GM19468 (cell line): ENCODE measurements at regions not wholly inside any gene's neighbourhood (a gene's known extent, or its start where the extent isn't known, plus 50 kb on each side); places are given as distances from the start of the nearest gene placed in this dataset.

Experiments used
- ATAC-seq: cut with Tn5 transposase; IDR thresholded peaks from one replicate; pipeline ENCODE4 v1.9.1; 2021; ENCODE audit warnings: mild to moderate bottlenecking, moderate library complexity, moderate number of reproducible peaks; ENCODE audit not compliant: unreplicated experiment; ENCODE audit errors: extremely low read depth

DNA sequence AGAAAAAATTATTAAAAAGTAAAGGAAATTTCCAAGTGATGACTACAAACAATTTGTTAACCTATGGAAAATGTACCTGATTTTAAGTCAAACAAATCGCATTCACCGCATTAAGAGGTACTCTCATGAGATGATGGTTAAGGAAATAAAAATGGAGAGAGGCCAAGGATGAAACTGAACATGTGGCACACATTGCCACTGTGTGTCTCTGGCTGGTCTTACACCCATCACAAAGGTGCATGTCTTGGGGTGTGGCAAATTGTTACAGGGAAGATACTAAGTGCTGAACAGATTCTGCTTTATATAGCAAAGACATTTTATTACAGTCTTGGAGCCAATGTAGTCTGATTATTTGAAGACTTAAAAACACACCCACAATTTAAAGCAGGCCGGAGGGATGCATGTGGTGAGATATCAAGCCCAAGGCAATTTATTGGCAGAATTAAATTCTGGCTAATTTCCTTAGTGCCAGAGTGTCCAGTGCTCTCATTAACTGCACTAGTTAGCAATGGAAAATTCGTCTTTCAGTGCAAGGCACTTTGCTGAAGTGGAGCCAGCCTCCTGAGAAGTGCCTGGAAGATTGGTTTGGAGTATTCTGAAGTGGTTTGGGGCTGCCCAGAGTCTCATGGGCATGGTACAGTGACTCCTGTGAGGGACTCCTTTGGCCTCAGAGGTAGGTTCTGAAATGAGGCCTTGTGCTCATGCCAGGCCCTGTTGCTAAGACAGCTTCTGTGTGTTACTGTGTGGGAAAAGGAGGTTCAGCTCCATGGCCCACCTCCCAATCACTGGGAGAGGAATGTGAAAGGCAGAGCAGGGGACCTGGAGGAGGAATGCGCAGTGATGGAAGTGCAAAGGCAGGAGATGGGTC is 166.9 kb downstream of the BRMS1L start:
- no peak for ATAC-seq

DNA sequence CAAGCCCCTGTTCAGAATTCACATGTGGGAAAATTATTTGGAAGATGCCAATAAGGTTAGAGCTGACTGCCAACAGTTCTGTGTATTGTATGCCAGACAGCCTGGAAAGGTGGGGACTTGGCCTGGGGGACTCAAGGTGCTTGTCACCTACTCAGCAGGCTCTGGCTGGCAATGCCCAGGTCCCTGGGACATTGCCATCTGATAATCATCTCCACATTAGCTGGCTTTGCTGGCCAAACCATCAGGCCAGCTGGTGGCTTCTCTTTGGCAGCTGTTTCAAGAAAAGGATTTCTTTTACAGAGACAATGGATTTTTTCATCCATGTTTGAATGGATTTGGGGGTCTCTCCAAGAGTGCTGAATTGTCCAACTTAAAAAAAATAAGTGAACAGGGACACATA is 165.2 kb downstream of the BRMS1L start:
- ATAC-seq, result no peak

DNA sequence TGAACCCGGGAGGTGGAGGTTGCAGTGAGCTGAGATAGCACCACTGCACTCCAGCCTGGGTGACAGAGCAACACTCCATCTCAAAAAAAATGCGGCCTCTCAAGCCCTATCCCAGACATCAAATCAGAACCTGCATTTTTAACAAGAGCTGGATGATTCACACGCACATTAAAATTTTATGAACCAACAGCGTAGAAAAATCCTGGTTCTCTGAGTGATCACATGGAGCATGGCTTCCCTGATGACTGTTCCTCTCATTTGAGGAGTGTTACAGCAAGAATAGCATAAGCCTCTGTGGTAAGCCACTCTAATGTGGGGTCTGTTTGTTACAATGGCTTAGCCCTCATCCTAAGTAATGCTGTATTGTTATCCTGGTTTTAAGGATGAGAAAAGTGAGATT is 163.6 kb downstream of the BRMS1L start:
- no peak for ATAC-seq

DNA sequence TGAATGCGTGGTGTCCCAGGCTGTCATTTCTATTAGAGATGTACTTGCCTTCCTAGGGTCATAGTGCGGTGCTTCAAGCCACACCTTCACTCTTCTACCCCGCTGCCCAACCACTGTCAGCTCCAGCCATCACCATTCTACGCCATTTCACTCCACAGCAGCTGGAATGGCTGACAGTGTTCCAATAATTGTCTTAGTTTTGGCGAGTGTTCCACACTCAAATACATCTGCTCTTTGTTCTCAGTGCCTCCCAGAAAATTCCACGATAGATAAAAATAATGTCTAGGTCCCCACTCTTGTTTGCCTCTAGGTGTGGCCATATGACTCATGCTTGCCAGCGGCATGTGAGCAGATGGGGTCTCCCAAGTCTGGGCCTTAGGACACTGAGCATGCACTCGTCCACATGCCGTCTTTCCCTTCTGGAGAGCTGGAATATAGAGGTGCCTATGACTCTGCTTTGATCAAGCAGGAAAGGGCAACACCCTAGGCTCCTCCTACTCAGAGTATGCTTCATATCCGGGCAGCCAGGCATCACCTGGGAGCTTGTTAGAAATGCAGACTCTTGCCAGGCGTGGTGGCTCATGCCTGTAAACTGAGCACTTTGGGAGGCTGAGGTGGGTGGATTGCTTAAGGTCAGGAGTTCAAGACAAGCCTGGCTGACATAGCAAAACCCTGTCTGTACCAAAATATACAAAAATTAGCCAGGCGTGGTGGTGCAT is 163.0 kb downstream of the BRMS1L start:
- ATAC-seq, result no peak

DNA sequence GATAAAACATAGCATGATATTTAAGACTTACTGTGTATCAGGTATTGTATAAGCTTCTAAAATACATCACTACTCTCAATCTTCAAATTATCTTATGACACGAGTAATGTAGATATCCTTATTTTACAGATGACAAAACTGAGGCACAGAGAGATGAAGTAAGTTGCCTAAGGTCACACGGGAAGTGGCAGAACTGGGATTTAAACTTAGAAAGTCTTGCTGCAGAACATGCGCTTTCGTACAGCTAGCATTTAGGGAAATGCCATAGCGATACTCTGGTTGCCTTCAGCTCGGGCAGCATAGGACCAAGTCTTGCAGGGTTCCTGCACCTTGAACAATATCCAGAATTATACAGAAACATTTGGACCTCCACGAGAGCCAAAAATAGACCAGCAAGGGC is 162.4 kb downstream of the BRMS1L start:
- no peak for ATAC-seq

DNA sequence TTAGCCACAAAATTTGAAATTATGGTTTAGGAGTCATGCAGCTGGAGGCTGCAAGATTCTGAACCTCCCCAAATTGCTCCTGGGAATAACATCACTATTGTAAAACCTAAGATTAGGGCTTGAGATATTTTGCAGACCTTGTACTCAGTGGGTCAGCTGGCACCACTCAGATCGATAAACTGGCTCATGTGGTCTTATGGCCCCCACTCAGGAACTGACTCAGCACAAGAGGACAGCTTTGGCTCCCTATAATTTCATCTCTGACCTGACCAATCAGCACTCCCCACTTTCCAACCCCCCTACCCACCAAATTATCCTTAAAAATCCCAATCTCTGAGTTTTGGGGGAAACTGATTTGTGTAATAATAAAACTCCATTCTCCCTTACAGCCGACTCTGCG is 161.6 kb downstream of the BRMS1L start:
- no peak for ATAC-seq

DNA sequence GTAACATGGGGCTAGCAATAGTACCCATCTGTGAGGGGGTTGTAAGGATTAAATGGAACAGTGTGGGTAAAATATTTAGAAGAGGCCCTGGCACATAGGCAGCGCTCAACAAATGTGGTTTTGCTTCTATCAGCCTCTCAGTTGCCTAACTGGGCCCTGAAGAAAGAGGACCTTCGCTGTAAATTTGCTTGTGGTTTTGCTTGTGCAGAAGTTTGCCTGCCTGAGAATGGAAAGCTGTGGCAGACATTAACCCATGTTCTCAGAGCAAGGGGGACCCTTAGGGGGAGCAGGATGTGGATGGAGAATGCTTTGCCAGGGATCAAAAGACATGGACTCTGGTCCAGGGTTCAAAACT is 160.1 kb downstream of the BRMS1L start:
- no peak for ATAC-seq

DNA sequence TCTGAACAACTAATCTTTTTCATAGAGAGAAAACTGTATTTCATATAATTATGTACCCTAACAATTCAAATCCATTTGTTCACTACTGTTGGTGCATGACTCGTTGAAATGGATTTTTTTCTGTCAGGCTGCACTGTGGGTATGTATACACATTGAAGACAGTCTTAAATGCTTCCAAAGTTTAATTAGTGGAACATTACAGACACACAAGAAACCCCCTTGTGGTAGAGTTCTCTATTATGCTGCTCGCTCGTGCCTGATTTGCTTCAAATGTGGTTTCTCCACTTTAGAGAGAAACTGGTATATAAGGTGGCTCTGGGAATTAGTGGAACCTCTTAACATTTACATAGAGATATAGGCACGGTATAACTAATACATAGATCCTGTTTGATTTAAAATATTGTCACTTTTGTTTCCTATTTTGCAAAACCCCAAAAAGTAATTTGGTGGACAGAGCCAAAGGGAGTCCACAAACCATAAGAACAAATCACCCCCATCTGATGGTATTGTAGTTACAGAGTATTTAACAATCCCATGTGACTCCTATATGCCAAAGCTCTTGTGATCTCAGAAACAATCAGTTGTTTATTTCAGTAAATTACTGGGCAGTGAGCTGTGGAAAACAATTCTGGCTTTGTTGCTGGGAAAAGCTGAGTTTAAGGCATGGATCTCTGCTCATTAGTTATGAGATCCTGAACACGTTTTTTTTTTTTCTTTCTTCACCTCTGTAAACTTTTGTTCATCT is 159.5 kb downstream of the BRMS1L start:
- peak; percentile 26 for ATAC-seq

DNA sequence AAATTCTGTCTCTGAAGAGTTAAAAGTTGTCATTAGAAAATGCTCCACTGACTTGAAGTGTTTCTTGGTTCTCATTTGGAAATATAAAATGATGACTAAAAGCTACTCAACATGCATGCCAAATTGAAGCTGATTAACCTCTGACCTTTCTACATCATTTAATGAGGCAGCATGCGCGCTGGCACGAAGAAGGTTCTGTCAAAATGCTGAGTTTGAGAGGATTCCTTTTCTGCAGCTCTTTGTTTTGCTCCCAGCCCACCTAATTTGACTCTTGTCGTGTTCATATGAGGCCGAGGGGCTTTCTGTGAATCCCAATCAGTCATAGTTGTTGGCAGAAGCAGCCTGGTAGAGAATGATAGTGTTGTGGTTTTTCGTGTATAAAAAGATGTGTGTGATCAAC is 153.4 kb downstream of the BRMS1L start:
- ATAC-seq, result no peak

DNA sequence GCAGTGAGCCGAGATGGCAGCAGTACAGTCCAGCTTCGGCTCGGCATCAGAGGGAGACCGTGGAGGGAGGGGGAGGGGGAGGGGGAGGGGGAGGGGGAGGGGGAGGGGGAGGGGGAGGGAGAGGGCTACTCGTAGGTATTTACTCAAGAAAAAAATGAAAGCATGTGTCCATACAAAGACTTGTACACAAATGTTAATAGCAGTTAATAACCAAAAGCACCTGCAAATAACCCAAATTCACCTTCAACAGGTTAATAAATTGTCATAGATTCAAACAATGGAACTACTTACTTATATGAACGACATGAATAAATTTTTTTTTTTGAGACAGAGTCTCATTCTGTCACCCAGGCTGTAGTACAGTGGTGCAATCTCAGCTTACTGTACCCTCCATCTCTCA is 152.4 kb downstream of the BRMS1L start:
- ATAC-seq, result no peak

DNA sequence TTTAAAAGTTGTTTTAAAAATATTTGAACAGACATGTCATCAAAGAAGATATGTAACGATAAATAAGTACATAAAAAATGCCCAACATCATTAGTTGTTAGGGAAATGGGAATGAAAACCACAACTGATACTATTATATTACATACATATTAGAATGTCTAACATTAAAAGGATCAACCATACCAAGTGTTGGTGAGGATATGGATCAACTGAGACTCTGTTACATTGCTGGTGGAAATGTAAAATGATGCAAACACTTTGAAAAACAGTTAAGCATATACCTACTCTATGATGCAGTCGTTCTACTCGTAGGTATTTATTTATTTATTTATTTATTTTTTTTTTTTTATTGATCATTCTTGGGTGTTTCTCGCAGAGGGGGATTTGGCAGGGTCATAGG is 149.7 kb downstream of the BRMS1L start:
- no peak for ATAC-seq

DNA sequence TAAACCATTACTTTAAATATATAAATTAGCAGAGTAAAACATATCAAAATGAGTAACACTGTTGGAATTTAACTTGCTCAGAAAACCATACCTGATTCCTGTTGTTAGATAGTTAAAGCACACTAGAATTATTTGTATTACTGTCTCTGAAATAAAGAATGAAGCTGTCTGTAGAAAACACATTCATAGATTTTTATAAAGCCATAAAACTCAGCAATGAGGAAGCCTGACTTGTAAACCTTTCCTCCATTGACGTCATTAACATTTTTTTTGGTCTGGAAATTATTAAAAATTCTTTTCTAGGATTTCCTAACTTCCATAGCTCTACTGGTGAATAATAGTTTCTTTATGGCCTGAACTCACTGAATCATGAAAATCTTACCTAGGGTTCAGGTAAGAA is 147.6 kb downstream of the BRMS1L start:
- no peak for ATAC-seq

DNA sequence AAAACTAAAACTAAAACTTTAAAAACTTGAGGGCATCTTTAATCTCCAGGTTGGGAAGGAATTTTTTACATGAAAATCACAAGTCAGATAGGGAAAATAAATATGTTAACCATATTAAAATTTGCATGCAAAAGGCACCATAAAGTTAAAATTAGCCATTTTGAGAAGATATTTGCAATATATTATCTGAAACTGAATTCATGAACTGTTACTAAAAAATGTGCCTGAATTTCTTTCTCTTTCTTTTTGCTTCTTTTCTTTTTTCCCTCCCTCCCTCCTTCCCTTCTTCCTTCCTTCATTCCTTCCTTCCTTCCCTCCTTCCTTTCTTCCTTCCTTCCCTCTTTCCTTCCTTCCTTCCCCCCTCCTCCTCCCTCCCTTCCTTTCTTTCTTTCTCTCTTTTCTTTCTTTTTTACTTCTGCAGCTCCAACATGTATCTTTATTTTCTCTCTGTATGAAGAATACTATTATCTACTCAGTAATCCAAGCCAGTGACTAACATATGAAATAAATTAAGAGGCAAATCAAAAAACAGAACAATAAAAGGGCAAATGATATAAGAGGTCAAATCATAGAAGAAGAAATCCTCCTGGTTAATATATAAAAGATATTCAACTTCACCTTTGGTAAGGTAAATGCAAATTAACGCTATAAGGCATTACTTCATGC is 146.0 kb downstream of the BRMS1L start:
- no peak for ATAC-seq

DNA sequence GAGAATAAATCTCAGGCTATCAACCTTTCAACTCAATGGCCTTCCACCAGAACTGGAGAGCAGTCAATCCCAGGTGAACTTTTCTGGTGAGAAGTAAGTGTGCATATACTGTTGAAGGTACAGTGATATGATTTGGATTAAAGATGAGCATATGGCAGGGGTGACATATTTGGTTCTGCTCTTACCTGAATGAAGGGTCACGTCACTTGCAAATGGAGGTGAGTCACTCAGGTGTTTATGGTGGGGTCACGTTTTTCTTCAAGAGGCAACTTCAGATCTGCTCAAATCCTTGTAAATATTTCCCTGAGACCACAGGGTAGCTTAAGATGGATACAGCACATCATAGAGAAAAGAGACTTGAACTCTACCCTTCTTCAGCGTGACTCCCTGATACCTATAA is 143.2 kb downstream of the BRMS1L start:
- no peak for ATAC-seq

DNA sequence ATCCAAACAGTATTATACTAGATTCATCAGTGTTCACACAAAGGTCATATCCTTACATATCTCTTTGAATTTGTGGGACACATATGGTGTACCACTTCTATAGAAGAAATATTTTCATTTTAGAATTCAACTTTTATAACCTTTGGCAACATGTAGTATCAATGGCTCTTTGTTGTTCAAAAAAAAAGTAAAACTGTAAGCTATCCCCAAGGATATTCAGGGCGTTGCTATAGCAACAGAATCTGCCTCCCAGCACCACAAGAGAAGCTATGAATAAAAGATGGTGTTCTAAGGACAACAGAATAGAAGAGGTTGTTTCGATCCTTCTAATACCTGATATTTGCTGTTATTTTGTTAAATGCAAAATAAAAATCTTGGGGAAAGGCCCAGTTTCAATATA is 139.3 kb downstream of the BRMS1L start:
- no peak for ATAC-seq

DNA sequence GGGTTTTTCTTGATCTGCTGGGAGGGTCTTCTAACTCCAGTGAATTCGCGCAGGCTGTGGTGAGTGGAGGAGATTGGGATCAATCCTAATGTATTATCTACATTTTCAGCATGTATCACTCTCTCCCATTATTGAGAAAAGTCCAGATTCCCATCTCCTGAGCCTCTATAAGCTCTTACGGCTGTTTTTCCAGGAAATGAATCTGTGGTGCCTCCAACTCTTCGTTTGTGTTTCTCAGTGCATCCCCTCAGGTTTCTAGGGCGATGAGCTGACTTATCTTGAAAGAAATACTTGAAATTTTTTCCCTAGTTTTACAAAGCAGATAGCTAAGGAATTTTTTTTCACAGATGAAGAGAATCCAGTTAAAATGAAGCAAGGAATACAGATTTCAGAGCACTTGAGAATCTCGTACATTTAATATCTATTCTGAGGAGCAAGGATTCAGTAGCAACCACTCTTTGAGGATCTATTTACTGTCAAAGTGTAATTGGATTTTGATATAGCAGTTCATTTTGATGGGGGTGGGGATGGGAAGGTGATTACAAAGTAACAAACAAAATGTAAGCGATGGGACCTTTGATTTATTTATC is 138.7 kb downstream of the BRMS1L start:
- ATAC-seq, result no peak

DNA sequence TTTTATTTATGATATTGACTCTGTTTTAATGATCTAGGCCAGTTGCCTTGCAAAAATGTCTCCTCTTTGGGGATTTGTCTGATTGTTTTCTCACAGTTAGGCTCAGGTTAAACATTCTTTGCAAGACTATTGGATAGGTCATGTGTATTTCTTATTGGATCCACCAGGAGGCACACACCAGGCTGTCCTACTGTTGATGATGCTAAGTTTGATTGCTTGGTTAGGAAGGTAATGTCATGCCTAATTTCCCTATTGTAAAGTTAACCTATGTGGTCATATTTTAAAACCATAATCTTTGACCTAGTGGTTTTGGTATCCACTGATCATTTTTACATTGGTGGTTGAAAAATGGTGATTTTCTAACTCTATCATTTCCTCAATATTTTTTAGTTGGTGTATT is 137.1 kb downstream of the BRMS1L start:
- ATAC-seq, result peak; percentile 67

DNA sequence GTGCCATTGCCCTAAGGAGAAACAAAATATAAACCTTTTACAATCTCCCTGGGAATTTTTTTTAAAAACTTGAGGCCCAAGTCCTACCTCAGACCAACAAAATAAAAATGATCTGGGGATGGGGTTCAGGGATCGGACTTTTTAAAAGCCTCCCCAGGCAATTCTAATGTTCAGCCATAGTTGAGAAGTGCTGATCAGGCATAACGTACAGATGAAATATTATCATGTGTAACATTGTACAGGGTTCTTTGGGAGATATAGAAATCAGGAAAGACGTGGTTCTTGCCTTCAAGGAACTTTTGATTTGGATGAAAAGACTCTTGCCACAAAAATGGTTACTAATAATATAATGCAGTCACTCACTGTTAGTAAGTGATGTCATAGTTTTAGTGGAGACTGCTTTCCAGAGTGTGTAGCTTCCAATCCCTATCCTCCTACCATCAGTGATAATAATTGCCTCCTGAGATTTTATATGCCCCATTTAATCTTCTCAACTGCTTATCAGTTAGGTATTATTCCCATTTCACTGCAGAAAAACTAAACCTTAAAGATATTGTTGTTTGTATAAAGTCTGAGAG is 135.6 kb downstream of the BRMS1L start:
- no peak for ATAC-seq

DNA sequence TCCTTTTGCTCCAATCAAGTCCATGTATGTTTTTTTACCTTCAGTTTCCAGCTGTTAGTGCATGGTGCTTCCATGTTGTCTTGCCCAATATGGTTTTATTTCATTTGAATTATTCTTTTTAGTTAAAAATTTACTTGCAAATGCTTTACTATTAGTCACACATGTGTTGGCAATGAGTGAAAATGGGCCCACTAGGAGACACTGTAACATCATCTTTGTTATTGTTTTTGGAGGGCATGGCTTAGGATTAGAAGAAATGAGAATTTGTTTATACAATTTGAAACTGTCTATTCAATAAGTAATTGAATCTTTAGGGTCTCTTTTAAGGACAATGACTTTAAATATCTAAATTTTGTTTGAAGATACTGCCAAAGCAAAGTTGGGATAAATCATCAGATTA is 133.7 kb downstream of the BRMS1L start:
- ATAC-seq, result no peak

DNA sequence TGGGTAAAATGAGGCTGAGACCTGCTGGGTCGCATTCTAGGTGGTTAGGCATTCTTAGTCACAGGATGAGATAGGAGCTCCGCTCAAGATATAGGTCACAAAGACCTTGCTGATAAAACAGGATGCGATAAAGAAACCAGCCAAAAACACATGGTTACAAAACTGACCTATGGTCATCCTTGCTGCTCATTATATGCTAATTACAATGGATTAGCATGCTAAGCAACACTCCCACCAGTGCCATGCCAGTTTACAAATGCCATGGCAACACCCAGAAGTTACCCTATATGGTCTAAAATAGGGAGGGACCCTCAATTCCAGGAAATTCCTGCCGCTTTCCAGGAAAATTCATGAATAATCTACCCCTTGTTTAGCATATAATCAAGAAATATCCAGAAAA is 132.4 kb downstream of the BRMS1L start:
- no peak for ATAC-seq
